CD14-positive monocyte (primary cell): ENCODE measurements at regions not wholly inside any gene's neighbourhood (a gene's known extent, or its start where the extent isn't known, plus 50 kb on each side); places are given as distances from the start of the nearest gene placed in this dataset.

Experiments
- DNase-seq, 3 donors: peaks; one replicate each; pipeline ENCODE4 v3.0.0-alpha.2; 2011 to 2022
- H2AFZ ChIP-seq: 2 replicates; pipeline ENCODE4 v1.6.0; 2012; ENCODE audit warnings: mild to moderate bottlenecking, low read depth, low read length, inconsistent platforms; ENCODE audit not compliant: insufficient read depth, poor library complexity, severe bottlenecking
- H3K27ac ChIP-seq, 2 donors: 1 replicate in 1 of 2; 2 replicates in 1 of 2; pipeline ENCODE4 v1.5.1; 2012 to 2013; ENCODE audit warnings: low read length in 2 of 2, control low read depth in 1 of 2, inconsistent platforms in 1 of 2, low read depth in 1 of 2, mild to moderate bottlenecking in 1 of 2
- H3K27me3 ChIP-seq, 2 donors: one replicate each; pipeline versions ENCODE4 v1.6.0 to v1.6.1; 2011 to 2013; ENCODE audit warnings: low read length in 2 of 2; ENCODE audit not compliant: control insufficient read depth in 2 of 2, insufficient read depth in 2 of 2
- H3K36me3 ChIP-seq, 2 donors: replicated peaks in 1 of 2; 1 replicate in 1 of 2; 2 replicates in 1 of 2; pipeline versions ENCODE4 v1.5.1 to v1.6.1; 2012 to 2013; ENCODE audit warnings: low read length in 2 of 2, control low read depth in 1 of 2, inconsistent platforms in 1 of 2, mild to moderate bottlenecking in 1 of 2; ENCODE audit not compliant: insufficient read depth in 2 of 2, control insufficient read depth in 1 of 2
- H3K4me1 ChIP-seq, 2 donors: 1 replicate in 1 of 2; 2 replicates in 1 of 2; pipeline versions ENCODE4 v1.5.1 to v1.6.1; 2012 to 2013; ENCODE audit warnings: low read length in 2 of 2, control low read depth in 1 of 2, inconsistent platforms in 1 of 2, mild to moderate bottlenecking in 1 of 2, moderate library complexity in 1 of 2; ENCODE audit not compliant: insufficient read depth in 2 of 2, control insufficient read depth in 1 of 2
- H3K4me2 ChIP-seq: replicated peaks from 2 replicates; pipeline ENCODE3; 2012; ENCODE audit warnings: low read length, moderate library complexity, mild to moderate bottlenecking; ENCODE audit not compliant: poor library complexity, severe bottlenecking; ENCODE audit errors: extremely low read depth
- H3K4me3 ChIP-seq, 3 experiments: fragments of 200-600 bp in 1 of 3; sonication (generic) in 1 of 3; replicated peaks in 1 of 3; 1 replicate in 2 of 3; 2 replicates in 1 of 3; pipeline ENCODE4 v1.5.1; 2011 to 2013; ENCODE audit warnings: low read length in 3 of 3, mild to moderate bottlenecking in 3 of 3, control low read depth in 2 of 3, low read depth in 2 of 3, inconsistent platforms in 1 of 3, moderate library complexity in 1 of 3
- H3K79me2 ChIP-seq: 2 replicates; pipeline ENCODE4 v1.6.0; 2012; ENCODE audit warnings: mild to moderate bottlenecking, control low read depth, inconsistent platforms, low read length, moderate library complexity; ENCODE audit not compliant: insufficient read depth
- H3K9ac ChIP-seq: 2 replicates; pipeline ENCODE4 v1.6.0; 2017; ENCODE audit warnings: low read length, mild to moderate bottlenecking; ENCODE audit not compliant: insufficient read depth, poor library complexity, severe bottlenecking
- H3K9me3 ChIP-seq, 2 donors: replicated peaks in 1 of 2; 1 replicate in 1 of 2; 2 replicates in 1 of 2; pipeline versions ENCODE4 v1.5.1 to v1.6.1; 2012 to 2013; ENCODE audit warnings: low read length in 2 of 2, control low read depth in 1 of 2; ENCODE audit not compliant: control insufficient read depth in 1 of 2, insufficient read depth in 1 of 2
- H4K20me1 ChIP-seq: 2 replicates; pipeline ENCODE4 v1.6.0; 2012; ENCODE audit warnings: mild to moderate bottlenecking, low read length, control low read depth, moderate library complexity; ENCODE audit not compliant: insufficient read depth
- H3K27ac Mint-ChIP-seq, 7 donors: one replicate each; pipeline ENCODE4 v1.8.0; 2020; ENCODE audit warnings: mild to moderate bottlenecking in 7 of 7, mixed read lengths in 7 of 7, moderate library complexity in 6 of 7, inconsistent platforms in 2 of 7
- H3K27me3 Mint-ChIP-seq, 3 donors: one replicate each; pipeline ENCODE4 v1.8.0; 2021 to 2022; ENCODE audit warnings: low read depth in 3 of 3, mild to moderate bottlenecking in 3 of 3, mixed read lengths in 3 of 3, moderate library complexity in 3 of 3, inconsistent platforms in 1 of 3
- H3K36me3 Mint-ChIP-seq, 2 donors: one replicate each; pipeline ENCODE4 v1.8.0; 2020; ENCODE audit warnings: mixed read lengths in 2 of 2, inconsistent platforms in 1 of 2, mild to moderate bottlenecking in 1 of 2
- H3K4me1 Mint-ChIP-seq: one replicate; pipeline ENCODE4 v1.8.0; 2020; ENCODE audit warnings: mild to moderate bottlenecking, mixed read lengths
- H3K4me3 Mint-ChIP-seq, 2 donors: one replicate each; pipeline ENCODE4 v1.8.0; 2020; ENCODE audit warnings: mild to moderate bottlenecking in 2 of 2, mixed read lengths in 2 of 2, moderate library complexity in 1 of 2
- H3K9me3 Mint-ChIP-seq, 7 donors: one replicate each; pipeline ENCODE4 v1.8.0; 2020 to 2022; ENCODE audit warnings: mixed read lengths in 7 of 7, mild to moderate bottlenecking in 6 of 7, moderate library complexity in 6 of 7, inconsistent platforms in 2 of 7
- WGBS: methylation state at CpG from one replicate; pipeline ENCODE4 v1.1.5; 2013; ENCODE audit warnings: missing lambda C conversion rate; ENCODE audit not compliant: insufficient coverage; 5-methylcytosine and 5-hydroxymethylcytosine counted together
- intact Hi-C, 2 donors: fragments of 100-400 bp; cut with micrococcal nuclease; formaldehyde crosslinking; loops; one replicate each; pipeline versions ENCODE4 v1.15.0 to v1.15.1; 2023
- TF ChIP-seq, protein P1 (sequence below): fragments of 200-600 bp; IDR thresholded peaks from one replicate; pipeline ENCODE4 v1.8.0; 2022; ENCODE audit warnings: antibody characterized with exemption, mild to moderate bottlenecking

DNA sequence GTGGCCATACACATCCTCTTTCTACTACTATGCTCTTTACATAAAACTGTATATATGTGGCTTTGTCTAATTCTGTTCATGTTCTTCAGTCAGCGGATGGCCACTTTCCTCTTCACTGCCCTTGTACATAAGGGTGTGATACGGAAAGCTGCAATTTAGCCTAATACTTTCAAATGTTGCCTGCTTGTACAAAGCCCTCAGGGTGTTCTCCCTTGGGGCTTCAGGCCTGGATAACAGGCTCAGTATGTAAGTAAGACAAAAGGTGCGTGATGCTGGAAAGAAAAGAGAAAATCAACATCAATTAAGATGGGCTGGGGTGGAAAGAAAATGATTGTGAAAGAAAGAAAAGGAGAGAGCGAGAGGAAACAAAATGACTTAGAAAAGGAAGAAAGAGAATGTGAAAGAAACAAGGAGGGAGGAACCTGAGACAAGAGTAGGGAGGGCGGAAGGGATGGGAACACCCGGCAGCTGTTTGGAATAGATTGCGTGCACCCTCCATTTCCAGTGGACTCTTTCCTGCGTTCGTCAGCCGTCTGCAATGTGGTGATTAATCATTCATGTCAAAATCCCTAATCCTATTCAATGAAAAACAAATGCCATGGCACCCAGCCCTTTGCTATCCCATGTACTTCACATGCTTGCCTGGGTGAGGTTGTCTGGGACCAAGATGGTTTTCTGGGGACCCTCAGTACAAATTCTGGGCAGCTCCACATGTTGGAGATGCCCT lies 553.6 kb downstream of the NUF2 start:
- Histone ChIP-seq H3K27ac (no peak overlapping the region), H3K36me3 (no peaks in the 10 kb centered on the region), H3K4me2 (no peak overlapping the region), H3K9ac (no peak overlapping the region), H4K20me1 (no peaks in the 10 kb centered on the region), H3K9me3 (no peaks in the 10 kb centered on the region), H2AFZ (no peak overlapping the region), H3K4me1 (no peaks in the 10 kb centered on the region), H3K79me2 (no peaks in the 10 kb centered on the region), H3K4me3 (no peak overlapping the region), H3K27me3 (no peaks in the 10 kb centered on the region)
- H3K9me3 Mint-ChIP-seq: peaks cover 0 to 5% (median 3%) of the 10 kb centered on the region in 7 donors
- no peaks in the 10 kb centered on the region for H3K4me1 Mint-ChIP-seq
- H3K36me3 Mint-ChIP-seq: no peaks in the 10 kb centered on the region
- no peak overlapping the region for H3K27ac Mint-ChIP-seq
- no peak for DNase-seq
- no peaks in the 10 kb centered on the region for H3K27me3 Mint-ChIP-seq
- intact Hi-C loops: no loop called here
- TF ChIP-seq, protein P1, sequence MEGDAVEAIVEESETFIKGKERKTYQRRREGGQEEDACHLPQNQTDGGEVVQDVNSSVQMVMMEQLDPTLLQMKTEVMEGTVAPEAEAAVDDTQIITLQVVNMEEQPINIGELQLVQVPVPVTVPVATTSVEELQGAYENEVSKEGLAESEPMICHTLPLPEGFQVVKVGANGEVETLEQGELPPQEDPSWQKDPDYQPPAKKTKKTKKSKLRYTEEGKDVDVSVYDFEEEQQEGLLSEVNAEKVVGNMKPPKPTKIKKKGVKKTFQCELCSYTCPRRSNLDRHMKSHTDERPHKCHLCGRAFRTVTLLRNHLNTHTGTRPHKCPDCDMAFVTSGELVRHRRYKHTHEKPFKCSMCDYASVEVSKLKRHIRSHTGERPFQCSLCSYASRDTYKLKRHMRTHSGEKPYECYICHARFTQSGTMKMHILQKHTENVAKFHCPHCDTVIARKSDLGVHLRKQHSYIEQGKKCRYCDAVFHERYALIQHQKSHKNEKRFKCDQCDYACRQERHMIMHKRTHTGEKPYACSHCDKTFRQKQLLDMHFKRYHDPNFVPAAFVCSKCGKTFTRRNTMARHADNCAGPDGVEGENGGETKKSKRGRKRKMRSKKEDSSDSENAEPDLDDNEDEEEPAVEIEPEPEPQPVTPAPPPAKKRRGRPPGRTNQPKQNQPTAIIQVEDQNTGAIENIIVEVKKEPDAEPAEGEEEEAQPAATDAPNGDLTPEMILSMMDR: no peak
- H3K4me3 Mint-ChIP-seq: no peak overlapping the region
- 92% methylated on average over 3 of the region's 10 CpGs for WGBS

DNA sequence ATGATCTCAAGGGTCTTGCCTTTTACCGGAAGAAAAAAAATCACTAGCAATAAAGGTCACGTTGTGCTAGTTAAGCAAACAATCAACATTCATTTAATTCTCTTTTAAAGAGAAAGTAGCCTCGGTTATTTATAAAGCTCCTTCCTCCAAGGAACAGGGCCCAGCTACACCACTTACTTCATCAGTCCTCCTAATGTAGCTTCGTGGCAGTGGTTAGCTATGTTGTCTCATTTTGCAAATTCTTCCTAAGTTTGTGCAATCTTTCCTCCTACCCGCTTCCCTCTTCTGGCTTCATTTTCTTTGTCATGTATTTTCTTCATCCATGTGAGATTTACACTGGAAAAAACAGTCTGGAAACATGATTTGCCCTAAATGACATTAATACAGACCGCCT lies 554.2 kb downstream of the NUF2 start:
- peaks cover 0 to 3% (median 2%) of the 10 kb centered on the region in 7 donors for H3K9me3 Mint-ChIP-seq
- WGBS: 85% methylated on average over 3 of the region's 6 CpGs
- no peaks in the 10 kb centered on the region for H3K4me1 Mint-ChIP-seq
- no peak for DNase-seq
- H3K4me3 Mint-ChIP-seq: no peak overlapping the region
- Histone ChIP-seq H3K4me1 (no peaks in the 10 kb centered on the region), H3K4me2 (no peak overlapping the region), H3K9me3 (no peaks in the 10 kb centered on the region), H3K27ac (no peak overlapping the region), H3K36me3 (no peaks in the 10 kb centered on the region), H3K9ac (no peak overlapping the region), H3K27me3 (no peaks in the 10 kb centered on the region), H2AFZ (no peak overlapping the region), H3K79me2 (no peaks in the 10 kb centered on the region), H3K4me3 (no peak overlapping the region), H4K20me1 (no peaks in the 10 kb centered on the region)
- H3K36me3 Mint-ChIP-seq: no peaks in the 10 kb centered on the region
- TF ChIP-seq, protein P1: no peak
- H3K27ac Mint-ChIP-seq: no peak overlapping the region
- H3K27me3 Mint-ChIP-seq: no peaks in the 10 kb centered on the region
- intact Hi-C loops: no loop called here
